ENCODE measurements at regions not wholly inside any gene's neighbourhood (a gene's known extent, or its start where the extent isn't known, plus 50 kb on each side); places are given as distances from the start of the nearest gene placed in this dataset.
A peak's percentile ranks its signal among the peaks of the same experiment; 100 is the strongest.
"Not testable (repeated sequence)": the region's sequence is repeated elsewhere in the genome, so short reads cannot be mapped to it uniquely, and the experiment has no call there.

- intact Hi-C loops (cut with DNase I), result no loop called here
- DNase-seq (ENCODE audit: low spot score), result no peak
Observed at GRCh38 chr11:38791346-38791961, 2193.4 kb upstream of the RAG2 start.

DNA sequence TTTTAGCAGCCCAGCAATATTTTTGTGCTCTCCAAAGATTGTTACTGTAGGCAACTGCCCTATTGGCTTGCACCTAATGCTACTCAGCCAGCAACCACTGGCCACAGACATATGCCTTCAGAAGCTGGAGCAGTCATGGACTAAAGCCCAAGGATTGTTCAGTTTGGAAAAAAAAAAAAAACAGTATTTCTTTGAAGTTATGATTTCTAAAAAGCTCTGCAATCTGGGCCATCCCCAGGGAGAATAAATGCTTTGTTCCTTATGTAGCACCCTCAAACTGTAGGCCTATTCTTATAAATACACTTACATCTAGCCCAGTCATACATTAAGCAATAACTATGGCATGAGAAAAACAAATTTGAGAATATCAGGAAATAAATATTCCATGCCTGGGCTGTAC lies 2190.5 kb upstream of the RAG2 start:
- DNase-seq (ENCODE audit: low spot score), result no peak
- intact Hi-C loops (cut with DNase I), result no loop called here

GRCh38 chr11:38784164-38784563 lies 2186.1 kb upstream of the RAG2 start:
- no peak for DNase-seq (ENCODE audit: low spot score)
- intact Hi-C loops (cut with DNase I), result no loop called here

- intact Hi-C loops (cut with DNase I), result no loop called here
Observed at GRCh38 chr11:38766796-38767195, 2168.8 kb upstream of the RAG2 start.

DNA sequence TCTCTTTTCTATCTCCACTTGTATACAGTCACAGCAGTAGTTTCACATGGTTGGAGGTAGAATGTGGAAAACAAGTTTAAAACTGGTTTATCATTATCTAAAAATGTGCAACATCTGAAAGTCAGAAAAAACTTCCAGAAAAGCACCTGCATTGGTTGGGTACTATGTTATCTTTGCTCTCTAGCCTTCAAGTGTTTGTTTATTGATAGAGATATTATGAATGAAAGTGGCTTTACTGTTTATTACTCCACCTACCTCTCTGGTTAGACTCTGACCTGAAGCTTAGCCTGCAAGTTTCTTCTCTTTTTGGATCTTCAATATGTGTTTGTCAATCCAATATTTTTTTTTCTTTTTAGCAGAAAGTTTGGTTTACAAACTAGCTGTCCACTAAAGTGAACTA lies 2161.4 kb upstream of the RAG2 start:
- DNase-seq (ENCODE audit: low spot score), result no peak
- intact Hi-C loops (cut with DNase I), result no loop called here

More at GRCh38 chr11:38766796-38767195, 2168.8 kb upstream of the RAG2 start:
- DNase-seq (ENCODE audit: low spot score), result no peak

- DNase-seq (ENCODE audit: low spot score), result peak; percentile 55
- intact Hi-C loops (cut with DNase I), result no loop called here
Observed at GRCh38 chr11:38756537-38756936, 2158.5 kb upstream of the RAG2 start.

GRCh38 chr11:38751421-38751820 lies 2153.4 kb upstream of the RAG2 start:
- intact Hi-C loops (cut with DNase I), result no loop called here
- no peak for DNase-seq (ENCODE audit: low spot score)

DNA sequence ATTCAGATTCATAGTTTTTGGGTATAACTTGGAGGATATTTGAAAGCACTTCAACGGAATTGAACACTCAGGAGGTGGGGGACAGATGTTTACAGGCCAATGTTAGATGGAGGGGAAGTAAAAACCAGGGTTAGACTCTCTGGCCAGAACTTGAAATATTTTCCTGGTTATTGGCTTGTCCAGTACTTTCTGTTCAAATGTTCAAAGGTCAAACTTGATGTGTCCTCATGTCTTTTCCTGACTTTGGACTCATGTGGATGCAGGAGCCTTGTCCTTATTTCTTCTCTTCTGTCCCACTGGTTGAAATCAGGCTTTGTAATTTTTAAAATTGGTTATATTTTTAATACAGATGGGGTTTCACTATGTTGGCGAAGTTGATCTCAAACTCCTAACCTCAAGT lies 2148.5 kb upstream of the RAG2 start:
- DNase-seq (ENCODE audit: low spot score); intact Hi-C loops (cut with DNase I): not testable (repeated sequence)

DNA sequence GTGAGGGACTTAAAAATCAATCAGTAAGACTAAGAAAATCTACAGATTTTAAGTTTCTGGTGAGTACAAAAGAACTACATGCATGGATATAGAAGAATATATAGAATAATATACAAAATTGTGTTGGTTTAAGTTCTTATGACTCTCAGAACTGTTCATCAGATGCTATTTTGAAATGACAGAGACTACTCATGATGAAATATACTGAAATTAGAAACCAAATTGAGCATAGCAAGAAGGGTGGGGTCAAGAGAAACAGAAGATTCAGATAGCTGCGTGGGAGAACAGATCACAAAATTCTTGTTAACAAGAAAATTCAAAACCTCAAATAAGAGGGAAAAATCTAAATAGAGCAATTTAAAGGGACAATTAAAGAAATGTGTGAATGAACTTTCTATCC lies 2125.3 kb upstream of the RAG2 start:
- no peak for DNase-seq (ENCODE audit: low spot score)
- intact Hi-C loops (cut with DNase I), result no loop called here

DNA sequence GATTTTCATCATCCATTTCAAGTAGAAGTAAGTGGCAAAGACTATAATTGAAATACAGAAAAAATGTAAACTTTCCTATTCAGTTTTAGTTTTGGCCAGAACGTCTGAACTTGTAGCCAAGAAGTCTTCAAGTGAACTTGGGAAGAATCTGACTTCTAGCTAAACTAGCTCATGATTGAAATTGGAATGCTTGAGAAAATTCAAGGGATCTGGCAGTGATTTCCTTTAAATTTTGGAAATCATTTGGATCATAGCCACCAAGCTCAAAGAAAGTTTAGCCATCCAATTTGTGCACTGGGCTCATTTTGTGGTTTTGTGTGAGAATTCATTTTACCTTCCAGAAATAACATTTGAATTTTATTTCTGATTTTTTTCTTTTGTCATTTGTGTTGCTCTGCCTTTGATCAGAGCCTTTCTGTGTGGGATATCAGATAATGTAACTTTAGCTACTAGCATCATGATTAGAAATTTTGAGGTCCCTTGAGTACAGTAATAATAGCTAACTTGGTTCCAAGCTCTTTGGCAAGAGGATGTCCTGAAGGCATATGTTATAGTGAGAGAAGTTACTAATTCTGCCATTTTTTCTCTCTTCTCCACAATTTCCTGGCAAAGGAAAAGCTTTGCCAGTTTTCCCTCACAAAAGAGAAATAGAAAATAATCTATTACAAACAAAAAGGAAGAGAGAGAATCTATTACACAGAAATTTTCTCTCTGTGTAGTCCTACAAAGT lies 2123.7 kb upstream of the RAG2 start:
- intact Hi-C loops (cut with DNase I), result no loop called here

GRCh38 chr11:38718659-38719058 lies 2120.6 kb upstream of the RAG2 start:
- DNase-seq (ENCODE audit: low spot score), result no peak
- intact Hi-C loops (cut with DNase I), result no loop called here

More for the DNA sequence above, 2123.7 kb upstream of the RAG2 start:
- DNase-seq (ENCODE audit: low spot score), result no peak

DNA sequence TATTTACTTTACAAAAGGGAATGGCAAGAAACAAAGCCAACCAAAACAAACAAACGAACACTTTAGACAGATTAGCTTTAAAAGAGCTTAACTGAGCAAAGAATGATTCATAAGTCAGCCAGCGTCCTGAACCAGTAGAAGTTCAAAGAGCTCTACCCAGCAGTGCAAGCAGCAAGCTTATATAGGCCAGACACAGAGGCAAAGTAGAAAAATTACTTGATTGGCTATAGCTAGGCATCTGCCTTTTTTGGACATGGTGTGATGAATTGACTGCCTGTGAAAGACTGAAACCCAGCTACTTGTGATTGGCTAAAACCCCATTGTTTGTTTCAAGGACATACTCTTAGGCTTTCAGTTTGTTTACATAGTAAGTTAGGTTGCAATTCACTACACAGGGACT lies 2120.0 kb upstream of the RAG2 start:
- DNase-seq (ENCODE audit: low spot score), result no peak
- intact Hi-C loops (cut with DNase I), result no loop called here

DNA sequence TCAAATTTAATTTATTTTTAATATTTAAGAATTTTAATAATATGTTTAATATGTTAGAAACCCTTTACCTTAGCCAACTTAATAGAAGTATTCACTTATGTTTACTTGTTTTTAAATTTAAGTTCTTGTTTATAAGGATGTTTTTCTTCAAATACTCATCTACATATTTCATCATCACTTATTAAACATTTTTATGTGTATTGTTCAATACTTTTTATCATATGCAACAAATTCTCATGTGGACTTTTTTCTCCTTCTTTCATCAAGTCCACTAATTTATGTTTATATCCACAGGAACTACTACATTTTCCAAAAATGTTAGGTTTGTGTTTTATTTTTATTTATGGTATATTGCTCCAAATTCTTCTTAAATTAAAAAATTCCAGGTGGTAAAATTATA lies 2113.1 kb upstream of the RAG2 start:
- intact Hi-C loops (cut with DNase I), result no loop called here
- no peak for DNase-seq (ENCODE audit: low spot score)

DNA sequence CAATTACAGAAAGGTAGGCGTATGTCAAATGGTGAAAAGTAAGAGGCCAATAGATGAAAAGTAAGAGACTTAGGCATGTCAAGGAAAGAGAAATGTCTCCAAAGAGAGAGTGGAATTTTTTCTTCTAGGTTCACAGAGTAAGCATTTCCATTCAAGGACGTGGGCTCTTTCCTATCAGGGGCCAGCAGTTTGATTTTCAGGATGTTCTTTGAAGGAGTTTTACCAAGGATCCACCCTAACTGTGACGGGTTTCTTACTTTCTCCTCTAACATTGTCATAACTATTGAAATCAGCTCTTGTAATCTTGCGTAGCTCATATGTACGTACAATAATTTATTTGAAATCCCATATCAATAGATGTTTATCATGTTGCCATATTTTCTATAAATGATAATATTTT lies 2112.2 kb upstream of the RAG2 start:
- no peak for DNase-seq (ENCODE audit: low spot score)

DNA sequence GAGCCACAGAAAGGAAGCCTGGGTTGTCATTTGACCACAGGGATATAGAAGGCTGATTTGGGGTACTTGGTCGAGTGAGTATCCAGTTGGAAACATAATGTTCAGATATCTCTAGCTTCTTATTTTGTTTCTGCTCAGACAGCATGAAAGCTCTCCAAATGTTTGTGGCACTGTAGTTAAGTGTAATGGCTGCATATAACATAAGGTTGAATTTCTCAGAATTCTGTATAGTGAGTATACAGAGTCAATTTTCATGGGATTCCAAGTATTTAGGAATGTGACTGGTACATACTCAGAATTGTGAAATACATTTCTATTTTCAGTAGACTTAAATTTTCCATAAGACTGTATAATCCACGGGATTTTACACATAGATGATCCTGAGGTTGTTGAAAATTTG lies 2102.1 kb upstream of the RAG2 start:
- DNase-seq (ENCODE audit: low spot score), result no peak
- intact Hi-C loops (cut with DNase I), result no loop called here

More for the DNA sequence above, 2112.2 kb upstream of the RAG2 start:
- intact Hi-C loops (cut with DNase I), result no loop called here

- intact Hi-C loops (cut with DNase I), result no loop called here
- DNase-seq (ENCODE audit: low spot score), result no peak
Observed at GRCh38 chr11:38693306-38693705, 2095.3 kb upstream of the RAG2 start.

DNA sequence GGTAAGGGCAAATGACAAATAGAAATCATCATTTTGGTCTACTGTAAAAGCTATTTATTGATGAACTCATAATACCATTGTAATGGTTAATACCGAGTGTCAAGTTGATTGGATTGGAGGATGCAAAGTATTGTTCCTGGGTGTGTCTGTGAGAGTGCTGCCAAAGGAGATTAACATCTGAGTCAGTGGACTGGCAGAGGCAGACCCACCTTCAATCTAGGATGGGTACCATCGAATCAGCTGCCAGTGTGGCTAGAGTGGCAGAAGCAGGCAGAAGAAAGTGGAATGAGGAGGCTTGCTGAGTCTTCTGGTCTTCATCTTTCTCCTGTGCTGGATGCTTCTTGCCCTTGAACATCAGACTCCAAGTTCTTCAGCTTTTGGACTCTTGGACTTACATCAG lies 2092.2 kb upstream of the RAG2 start:
- not testable (repeated sequence) for DNase-seq (ENCODE audit: low spot score)
- intact Hi-C loops (cut with DNase I), result loop anchor here in 1 of 2 donors (2.0 kb wide), 1 partner anchor 31 kb away; no protein-coding TSS in a partner anchor

GRCh38 chr11:38687008-38687407 lies 2089.0 kb upstream of the RAG2 start:
- intact Hi-C loops (cut with DNase I), result no loop called here
- no peak for DNase-seq (ENCODE audit: low spot score)

DNA sequence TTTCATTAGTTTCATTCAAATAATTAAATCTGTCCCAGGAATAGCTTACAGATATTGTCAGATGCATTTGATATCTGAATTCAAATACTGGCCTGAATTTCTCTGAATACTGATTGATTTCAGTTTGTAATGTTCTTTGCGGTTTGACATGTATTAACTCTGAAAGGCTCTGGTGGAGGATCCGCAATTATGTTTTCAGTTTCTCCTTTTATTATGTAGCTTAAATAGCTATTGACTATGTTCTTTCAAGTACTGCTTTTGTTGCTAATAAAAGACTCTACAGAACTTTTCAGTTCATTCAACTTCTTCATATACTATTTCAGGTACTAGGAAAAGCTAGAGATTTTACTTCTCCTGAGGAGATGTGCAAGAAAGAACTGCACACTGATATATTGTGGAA lies 2085.4 kb upstream of the RAG2 start:
- intact Hi-C loops (cut with DNase I), result no loop called here
- no peak for DNase-seq (ENCODE audit: low spot score)

DNA sequence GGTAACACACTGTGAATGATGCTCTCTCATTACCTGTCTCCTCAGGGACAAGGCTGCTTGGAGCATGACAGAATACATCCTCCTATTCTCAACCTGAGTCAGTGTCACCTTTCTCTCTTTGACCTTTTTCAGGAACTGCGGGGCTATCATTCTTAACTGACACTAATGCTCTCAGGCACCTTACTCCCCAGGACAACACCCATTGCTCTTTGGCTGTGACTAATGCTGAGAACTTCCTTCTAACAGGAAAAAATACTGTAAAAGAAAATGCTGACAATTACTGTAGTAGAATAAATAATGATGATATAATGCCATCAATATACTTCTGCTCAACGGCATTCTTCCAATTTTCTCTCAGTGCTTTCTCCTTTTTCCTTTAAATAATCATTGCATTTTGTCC lies 2082.7 kb upstream of the RAG2 start:
- intact Hi-C loops (cut with DNase I), result no loop called here
- DNase-seq (ENCODE audit: low spot score), result no peak

DNA sequence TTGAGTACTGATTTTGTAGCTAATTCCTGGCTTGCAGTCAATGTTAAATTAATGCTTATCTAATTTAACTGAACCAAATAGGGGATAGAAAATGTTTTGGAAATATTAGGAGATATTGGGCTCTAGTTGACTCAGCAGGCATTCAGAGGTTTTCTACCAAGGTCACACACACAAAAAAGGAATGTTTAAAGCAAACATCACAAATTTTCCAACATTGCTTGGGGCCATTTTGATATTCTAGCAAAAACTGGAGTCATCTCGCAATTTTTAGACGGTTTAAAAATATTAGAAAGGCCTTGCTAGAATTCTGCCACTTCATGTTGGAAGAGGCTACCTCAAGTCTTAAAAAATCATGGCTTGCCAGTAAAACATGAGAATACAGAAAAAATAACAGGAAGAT lies 2082.1 kb upstream of the RAG2 start:
- intact Hi-C loops (cut with DNase I), result no loop called here
- DNase-seq (ENCODE audit: low spot score), result no peak

All from posterior vena cava (tissue), 2 donors.